Tibial artery (tissue), 4 donors: ENCODE measurements at regions not wholly inside any gene's neighbourhood (a gene's known extent, or its start where the extent isn't known, plus 50 kb on each side); places are given as distances from the start of the nearest gene placed in this dataset.

Source experiments
- DNase-seq, 2 donors: peaks; one replicate each; pipeline ENCODE4 v3.0.0-alpha.2; 2019
- H3K27ac ChIP-seq, 2 donors: fragments of 200-600 bp; sonication (generic) in 1 of 2; 1 replicate in 1 of 2; 2 replicates in 1 of 2; pipeline ENCODE4 v1.5.1; 2018 to 2019; ENCODE audit warnings: mild to moderate bottlenecking in 1 of 2
- H3K27me3 ChIP-seq, 2 donors: fragments of 200-600 bp; sonication (generic) in 1 of 2; one replicate each; pipeline versions ENCODE4 v1.5.1 to v1.6.0; 2016 to 2019
- H3K36me3 ChIP-seq, 3 donors: fragments of 200-600 bp; sonication (generic) in 2 of 3; one replicate each; pipeline ENCODE4 v1.5.1; 2016 to 2019; ENCODE audit warnings: mild to moderate bottlenecking in 2 of 3
- H3K4me1 ChIP-seq, 4 donors: fragments of 200-600 bp; sonication (generic) in 2 of 4; 1 replicate in 3 of 4; 2 replicates in 1 of 4; pipeline ENCODE4 v1.5.1; 2016 to 2019
- H3K4me3 ChIP-seq, 2 donors: fragments of 200-600 bp; sonication (generic) in 1 of 2; 1 replicate in 1 of 2; 2 replicates in 1 of 2; pipeline ENCODE4 v1.5.1; 2018 to 2019; ENCODE audit warnings: mild to moderate bottlenecking in 2 of 2
- H3K9me3 ChIP-seq, 3 donors: fragments of 200-600 bp; sonication (generic) in 1 of 3; one replicate each; pipeline ENCODE4 v1.5.1; 2016 to 2019
- intact Hi-C: fragments of 100-400 bp; cut with DNase I; formaldehyde crosslinking; loops from one replicate; pipeline ENCODE4 v1.15.0; 2023; ENCODE audit warnings: low total_unique reads
- TF ChIP-seq, protein P1 (sequence below), 2 experiments: fragments of 200-600 bp in 1 of 2; fragments of 450-650 bp in 1 of 2; IDR thresholded peaks; one replicate each; pipeline ENCODE4 v1.5.1; 2017 to 2019; ENCODE audit warnings: antibody characterized with exemption in 2 of 2, mild to moderate bottlenecking in 1 of 2, moderate library complexity in 1 of 2

DNA sequence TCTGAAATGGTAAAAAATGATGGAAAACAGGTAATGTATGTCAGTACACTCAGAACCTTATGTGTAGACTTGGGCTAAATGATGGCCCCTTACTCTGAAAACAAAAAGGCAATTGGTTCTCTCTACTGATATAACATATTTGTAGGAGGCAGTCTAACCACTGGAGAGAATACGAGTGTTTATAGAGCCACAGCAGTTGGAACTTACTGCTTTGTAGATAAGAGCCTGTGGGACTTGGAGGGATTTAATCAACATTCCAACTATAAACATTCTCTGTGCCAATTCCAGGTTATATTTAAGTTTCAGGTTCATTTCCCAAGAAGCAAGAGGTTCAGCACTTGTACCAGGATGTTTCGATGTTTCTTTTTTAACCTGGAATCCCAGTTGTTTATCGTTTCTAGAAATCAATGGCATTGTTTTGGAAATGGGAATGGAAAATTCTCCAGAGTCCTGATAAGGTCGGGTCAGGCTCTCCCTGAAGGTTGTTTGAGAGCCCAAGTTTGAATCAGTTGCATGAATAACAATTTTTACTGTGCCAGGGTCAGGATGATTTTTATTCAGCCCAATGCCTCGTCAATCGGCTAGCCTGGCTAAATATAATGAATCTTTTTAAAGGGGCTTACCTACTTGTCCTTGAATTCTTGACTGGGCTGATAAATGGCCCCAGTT is 278.4 kb upstream of the FAM98A start:
- intact Hi-C loops, result no loop called here
- TF ChIP-seq, protein P1, sequence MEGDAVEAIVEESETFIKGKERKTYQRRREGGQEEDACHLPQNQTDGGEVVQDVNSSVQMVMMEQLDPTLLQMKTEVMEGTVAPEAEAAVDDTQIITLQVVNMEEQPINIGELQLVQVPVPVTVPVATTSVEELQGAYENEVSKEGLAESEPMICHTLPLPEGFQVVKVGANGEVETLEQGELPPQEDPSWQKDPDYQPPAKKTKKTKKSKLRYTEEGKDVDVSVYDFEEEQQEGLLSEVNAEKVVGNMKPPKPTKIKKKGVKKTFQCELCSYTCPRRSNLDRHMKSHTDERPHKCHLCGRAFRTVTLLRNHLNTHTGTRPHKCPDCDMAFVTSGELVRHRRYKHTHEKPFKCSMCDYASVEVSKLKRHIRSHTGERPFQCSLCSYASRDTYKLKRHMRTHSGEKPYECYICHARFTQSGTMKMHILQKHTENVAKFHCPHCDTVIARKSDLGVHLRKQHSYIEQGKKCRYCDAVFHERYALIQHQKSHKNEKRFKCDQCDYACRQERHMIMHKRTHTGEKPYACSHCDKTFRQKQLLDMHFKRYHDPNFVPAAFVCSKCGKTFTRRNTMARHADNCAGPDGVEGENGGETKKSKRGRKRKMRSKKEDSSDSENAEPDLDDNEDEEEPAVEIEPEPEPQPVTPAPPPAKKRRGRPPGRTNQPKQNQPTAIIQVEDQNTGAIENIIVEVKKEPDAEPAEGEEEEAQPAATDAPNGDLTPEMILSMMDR (IDR thresholded peaks at IDR 0.05), result no peak
- Histone ChIP-seq H3K4me1 (peaks cover 0 to 4% (median 0%) of the 10 kb centered on the region in 4 donors), H3K9me3 (no peaks in the 10 kb centered on the region), H3K27ac (no peak overlapping the region), H3K27me3 (no peaks in the 10 kb centered on the region), H3K4me3 (no peak overlapping the region), H3K36me3 (no peaks in the 10 kb centered on the region)
- no peak for DNase-seq

DNA sequence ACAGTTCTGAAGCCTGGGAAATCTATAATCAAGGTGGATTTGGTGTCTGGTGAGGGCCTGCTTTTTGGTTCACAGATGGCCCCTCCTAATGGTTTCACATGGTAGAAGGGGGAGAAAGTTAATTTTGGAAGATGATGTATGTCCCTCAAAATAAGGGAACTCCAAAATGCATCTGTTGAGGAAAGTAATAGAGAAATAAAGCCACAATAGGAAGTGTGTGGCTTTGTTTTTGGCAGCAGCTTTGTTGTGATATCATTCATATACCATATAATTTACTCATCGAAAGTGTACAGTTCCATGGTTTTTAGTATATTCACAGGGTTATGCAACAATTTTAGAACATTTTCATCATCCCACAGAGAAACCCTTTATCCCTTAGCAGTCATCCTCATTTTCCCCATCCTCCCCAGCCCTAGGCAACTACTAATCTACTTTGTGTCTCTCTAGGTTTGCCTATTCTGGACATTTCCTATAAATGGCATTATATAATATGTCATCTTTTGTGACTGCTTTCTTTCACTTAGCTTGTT is 274.0 kb upstream of the FAM98A start:
- Histone ChIP-seq H3K36me3 (no peaks in the 10 kb centered on the region), H3K27me3 (no peaks in the 10 kb centered on the region), H3K9me3 (peaks cover 0 to 3% (median 0%) of the 10 kb centered on the region in 3 donors), H3K27ac (no peak overlapping the region), H3K4me1 (peaks cover 0 to 3% (median 0%) of the 10 kb centered on the region in 4 donors), H3K4me3 (no peak overlapping the region)
- TF ChIP-seq, protein P1 (IDR thresholded peaks at IDR 0.05), result no peak
- DNase-seq, result no peak
- intact Hi-C loops, result no loop called here

DNA sequence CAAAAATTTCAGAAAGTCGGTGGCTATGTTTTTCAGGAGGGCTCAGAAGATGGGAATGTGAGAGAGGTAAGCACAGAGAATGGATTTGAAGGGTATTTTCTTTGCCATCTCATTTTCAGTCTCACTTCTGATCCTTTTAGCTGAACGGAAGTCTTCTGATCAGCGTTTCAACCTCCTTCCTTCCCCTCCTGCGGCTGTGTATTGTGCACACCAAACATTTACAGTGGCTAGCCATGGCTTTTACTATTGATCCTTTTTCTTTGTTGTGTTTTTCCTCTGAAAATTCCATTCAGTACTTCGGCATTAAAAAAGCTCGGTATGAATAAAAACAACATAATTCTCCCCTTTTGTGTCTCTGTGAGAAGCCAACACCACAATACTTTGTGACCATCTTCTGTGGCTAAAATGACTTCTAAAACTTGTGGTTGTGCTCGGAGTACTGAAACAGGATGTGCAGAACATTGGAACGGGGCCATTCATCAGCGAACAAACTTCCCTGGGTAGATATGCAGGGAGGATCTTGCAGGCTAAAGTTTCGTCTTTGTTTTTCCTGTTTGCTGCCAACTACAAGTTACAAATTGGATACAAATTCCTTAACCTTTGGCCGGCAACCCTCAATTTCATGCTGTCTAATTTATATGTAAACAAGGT is 260.8 kb upstream of the FAM98A start:
- TF ChIP-seq, protein P1 (IDR thresholded peaks at IDR 0.05), result no peak
- H3K4me3 ChIP-seq, result no peak overlapping the region
- no peaks in the 10 kb centered on the region for H3K4me1 ChIP-seq
- intact Hi-C loops, result no loop called here
- H3K9me3 ChIP-seq, result no peaks in the 10 kb centered on the region
- H3K27me3 ChIP-seq, result no peaks in the 10 kb centered on the region
- DNase-seq, result no peak
- H3K36me3 ChIP-seq, result no peaks in the 10 kb centered on the region
- H3K27ac ChIP-seq, result no peak overlapping the region

DNA sequence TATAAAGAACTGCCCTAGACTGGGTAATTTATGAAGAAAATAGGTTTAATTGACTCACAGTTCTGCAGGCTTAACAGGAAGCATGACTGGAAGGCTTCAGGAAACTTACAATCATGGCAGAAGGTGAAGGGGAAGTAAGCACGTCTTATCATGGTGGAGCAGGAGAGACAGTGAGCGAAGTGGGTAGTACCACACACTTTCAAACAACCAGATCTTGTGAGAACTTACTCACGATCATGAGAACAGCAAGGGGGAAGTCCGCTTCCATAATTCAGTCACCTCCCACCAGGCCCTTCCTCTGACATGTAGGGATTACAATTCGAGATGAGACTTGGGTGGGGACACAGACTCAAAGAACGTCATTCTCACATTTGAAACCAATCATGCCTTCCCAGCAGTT is 260.1 kb upstream of the FAM98A start:
- no peak overlapping the region for H3K27ac ChIP-seq
- intact Hi-C loops, result no loop called here
- H3K27me3 ChIP-seq, result no peaks in the 10 kb centered on the region
- H3K36me3 ChIP-seq, result no peaks in the 10 kb centered on the region
- DNase-seq, result no peak
- no peaks in the 10 kb centered on the region for H3K9me3 ChIP-seq
- TF ChIP-seq, protein P1 (IDR thresholded peaks at IDR 0.05), result no peak
- H3K4me1 ChIP-seq, result no peaks in the 10 kb centered on the region
- H3K4me3 ChIP-seq, result no peak overlapping the region

DNA sequence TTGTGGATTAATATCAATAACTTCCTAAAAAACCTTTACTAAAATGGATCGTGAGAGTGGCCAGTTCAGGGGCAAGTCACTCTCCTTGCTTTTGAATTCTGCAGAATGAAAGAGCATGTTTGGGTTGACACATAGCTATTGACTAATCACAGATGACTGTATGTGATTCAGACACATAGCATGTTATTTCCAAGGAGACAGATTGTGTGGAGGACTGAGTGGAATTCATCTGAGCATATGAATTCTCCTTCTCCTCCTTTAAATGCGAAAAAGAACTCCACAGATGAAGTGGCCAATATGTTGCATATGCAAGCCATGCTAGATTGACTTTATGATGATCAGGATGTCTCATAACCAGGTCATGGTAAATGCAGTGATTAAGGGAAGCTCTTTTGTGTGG is 249.4 kb upstream of the FAM98A start:
- TF ChIP-seq, protein P1 (IDR thresholded peaks at IDR 0.05), result no peak
- Histone ChIP-seq H3K9me3 (peaks cover 0 to 16% (median 3%) of the 10 kb centered on the region in 3 donors), H3K36me3 (no peaks in the 10 kb centered on the region), H3K27ac (no peak overlapping the region), H3K4me3 (no peak overlapping the region), H3K27me3 (no peaks in the 10 kb centered on the region), H3K4me1 (no peaks in the 10 kb centered on the region)
- DNase-seq, result no peak
- intact Hi-C loops, result no loop called here
